Astrocyte of the spinal cord (primary cell): ENCODE measurements at regions not wholly inside any gene's neighbourhood (a gene's known extent, or its start where the extent isn't known, plus 50 kb on each side); places are given as distances from the start of the nearest gene placed in this dataset.

ENCODE experiments used
- DNase-seq: peaks from one replicate; pipeline ENCODE4 v3.0.0; 2011; ENCODE audit warnings: low read depth, low spot score
- H3K4me3 ChIP-seq: 2 replicates; pipeline ENCODE4 v1.5.1; 2011; ENCODE audit warnings: low read depth, mild to moderate bottlenecking, low read length, moderate library complexity
- in situ Hi-C: cut with HindIII; loops from 2 replicates; pipeline ENCODE4 v1.10.0; 2017; ENCODE audit warnings: low sequenced_read_pairs
- TF ChIP-seq, protein P1 (sequence below): IDR thresholded peaks from 2 replicates; pipeline ENCODE4 v1.5.1; 2012; ENCODE audit warnings: low read depth, mild to moderate bottlenecking, low read length, inconsistent platforms

DNA sequence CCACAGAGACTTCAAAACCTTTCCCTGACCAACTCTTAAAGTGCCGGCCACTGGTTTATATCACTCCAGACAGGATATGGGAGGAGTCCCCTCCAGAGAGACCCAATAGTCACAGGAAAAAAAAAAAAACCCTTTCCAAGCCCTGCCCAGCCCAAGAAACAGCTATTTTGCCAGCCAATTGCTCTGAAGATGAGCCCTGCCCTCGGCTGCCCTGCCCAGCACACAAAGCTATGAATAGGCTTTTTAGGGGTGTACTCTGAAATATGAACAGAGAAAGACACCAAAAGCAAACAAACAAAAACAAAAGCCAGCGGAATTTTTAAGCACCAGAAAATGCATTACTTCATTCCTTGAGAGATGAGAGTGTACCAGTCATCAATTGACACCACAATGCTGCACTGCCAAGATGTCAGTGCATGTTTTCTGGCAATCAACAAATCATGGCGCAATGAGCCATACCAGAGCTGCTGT, 275.1 kb downstream of the C6orf118 start:
- TF ChIP-seq, protein P1, sequence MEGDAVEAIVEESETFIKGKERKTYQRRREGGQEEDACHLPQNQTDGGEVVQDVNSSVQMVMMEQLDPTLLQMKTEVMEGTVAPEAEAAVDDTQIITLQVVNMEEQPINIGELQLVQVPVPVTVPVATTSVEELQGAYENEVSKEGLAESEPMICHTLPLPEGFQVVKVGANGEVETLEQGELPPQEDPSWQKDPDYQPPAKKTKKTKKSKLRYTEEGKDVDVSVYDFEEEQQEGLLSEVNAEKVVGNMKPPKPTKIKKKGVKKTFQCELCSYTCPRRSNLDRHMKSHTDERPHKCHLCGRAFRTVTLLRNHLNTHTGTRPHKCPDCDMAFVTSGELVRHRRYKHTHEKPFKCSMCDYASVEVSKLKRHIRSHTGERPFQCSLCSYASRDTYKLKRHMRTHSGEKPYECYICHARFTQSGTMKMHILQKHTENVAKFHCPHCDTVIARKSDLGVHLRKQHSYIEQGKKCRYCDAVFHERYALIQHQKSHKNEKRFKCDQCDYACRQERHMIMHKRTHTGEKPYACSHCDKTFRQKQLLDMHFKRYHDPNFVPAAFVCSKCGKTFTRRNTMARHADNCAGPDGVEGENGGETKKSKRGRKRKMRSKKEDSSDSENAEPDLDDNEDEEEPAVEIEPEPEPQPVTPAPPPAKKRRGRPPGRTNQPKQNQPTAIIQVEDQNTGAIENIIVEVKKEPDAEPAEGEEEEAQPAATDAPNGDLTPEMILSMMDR: no peak
- in situ Hi-C loops: no loop called here
- no peak overlapping the region for H3K4me3 ChIP-seq
- DNase-seq: no peak

DNA sequence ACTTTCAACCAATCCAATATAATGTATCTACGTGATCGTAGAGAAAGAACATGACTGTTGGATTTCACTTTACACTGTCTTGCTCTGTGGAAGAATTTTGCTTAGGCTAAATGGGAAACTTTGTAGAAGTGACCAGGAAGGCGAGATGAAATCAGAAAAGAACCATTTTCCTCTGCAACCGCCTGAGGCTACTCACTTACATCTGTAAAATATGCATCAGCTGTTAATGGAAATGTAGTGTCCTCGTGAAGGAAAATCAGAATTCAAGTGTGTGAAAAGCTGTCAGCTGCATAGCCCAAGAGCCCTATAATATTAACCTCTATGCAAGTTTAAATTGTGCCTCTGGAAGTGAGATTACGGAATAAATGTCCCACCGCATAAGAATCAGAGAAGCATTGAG, 277.9 kb downstream of the C6orf118 start:
- DNase-seq: no peak
- no peak overlapping the region for H3K4me3 ChIP-seq
- in situ Hi-C loops: no loop called here
- TF ChIP-seq, protein P1: no peak

DNA sequence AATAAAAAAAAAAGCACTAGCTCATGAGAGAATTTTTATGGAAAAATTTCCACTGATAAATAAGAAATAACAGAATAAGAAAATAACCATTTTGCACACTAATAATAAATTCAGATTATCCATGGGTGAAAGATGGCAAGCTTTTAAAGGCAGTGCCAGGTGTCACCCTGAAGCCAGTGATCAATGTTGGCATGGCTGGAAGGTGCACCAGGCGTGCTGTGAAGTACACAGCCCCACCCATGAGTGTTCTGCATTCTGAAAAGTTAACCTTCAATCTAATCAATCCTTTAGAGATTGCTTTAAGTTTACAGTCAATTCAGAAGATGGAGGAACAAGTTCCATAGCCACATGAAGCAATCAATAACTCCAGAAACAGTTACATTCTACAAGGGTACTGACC, 284.4 kb downstream of the C6orf118 start:
- DNase-seq: no peak
- in situ Hi-C loops: no loop called here
- no peak overlapping the region for H3K4me3 ChIP-seq
- TF ChIP-seq, protein P1: no peak

DNA sequence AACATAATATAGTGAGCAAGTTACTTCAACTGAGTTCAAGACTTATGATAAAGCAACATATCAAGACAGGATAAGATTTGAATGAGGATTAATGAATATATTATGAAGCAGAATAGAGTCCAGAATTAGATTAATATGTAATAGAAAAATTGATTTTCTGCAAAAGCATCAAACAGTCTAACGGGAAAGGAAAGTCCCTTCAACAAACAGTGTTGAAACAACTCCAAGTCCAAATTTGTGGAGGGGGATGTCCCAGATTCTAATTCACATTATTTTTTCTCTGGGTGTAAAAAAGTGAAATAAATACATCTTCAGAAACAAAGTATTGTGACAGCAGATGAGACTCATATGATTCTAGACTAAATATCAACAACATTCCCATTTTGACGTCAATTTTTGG, 289.7 kb downstream of the C6orf118 start:
- no peak for DNase-seq
- TF ChIP-seq, protein P1: no peak
- in situ Hi-C loops: no loop called here
- no peak overlapping the region for H3K4me3 ChIP-seq

DNA sequence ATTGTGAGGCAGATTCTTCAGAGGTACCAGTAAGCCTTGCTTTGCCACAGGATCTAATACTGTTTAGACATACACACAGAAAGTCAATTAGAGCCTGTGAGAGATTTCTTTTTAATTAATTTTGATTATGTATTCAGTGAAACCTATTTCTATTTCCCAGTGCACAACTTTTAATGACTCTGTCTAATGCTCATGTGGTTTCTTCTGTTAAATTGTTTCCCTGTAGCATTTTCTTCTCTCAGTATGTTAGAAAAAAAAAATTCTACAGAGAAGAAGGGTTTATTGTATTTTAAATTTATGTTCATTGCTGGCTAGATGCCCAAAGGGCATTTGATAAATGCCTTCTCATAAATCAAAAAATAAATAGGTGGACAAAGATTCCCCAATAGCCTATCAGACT, 293.7 kb downstream of the C6orf118 start:
- H3K4me3 ChIP-seq: no peak overlapping the region
- in situ Hi-C loops: no loop called here
- TF ChIP-seq, protein P1: no peak
- no peak for DNase-seq

DNA sequence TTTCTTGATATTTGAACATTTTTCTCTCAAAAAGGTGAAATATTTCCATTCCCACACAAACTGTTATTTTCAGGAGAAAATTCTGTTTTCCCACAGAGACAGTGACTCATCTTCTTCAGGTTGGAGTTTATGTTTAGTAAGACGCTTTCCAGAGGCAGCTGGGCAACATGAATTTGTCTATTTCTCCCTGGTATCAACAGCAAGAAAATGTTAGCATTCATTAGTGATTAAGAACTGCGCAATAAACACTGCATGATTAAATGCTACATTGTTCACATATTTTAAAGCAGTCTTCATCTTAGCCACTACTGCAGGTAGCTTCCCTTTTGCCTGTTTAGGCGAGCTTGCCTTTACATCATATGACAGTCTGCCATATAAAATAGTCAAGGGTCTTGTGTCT, 295.7 kb downstream of the C6orf118 start:
- DNase-seq: no peak

DNA sequence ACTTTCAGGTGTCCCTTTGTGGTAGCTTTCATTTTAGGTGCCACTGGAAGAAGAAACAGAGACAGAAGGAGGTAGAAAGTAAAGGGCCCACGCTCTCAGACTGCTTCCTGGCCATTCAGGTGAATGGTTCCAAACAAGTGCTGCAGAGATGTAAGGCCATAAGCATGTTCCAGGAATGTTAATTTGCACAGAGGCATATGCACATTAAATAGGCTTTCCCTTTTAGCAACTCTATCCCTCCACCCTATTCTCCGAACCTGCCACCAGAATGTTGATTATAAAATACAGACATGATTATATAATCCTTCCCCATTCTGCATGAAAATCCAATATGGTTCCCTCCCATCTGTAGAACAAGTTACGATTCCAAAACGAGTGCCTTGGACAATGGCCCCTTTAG, 297.2 kb downstream of the C6orf118 start:
- no peak overlapping the region for H3K4me3 ChIP-seq
- TF ChIP-seq, protein P1: no peak
- no peak for DNase-seq
- in situ Hi-C loops: no loop called here

More for the DNA sequence above, 295.7 kb downstream of the C6orf118 start:
- no peak overlapping the region for H3K4me3 ChIP-seq
- TF ChIP-seq, protein P1: no peak
- in situ Hi-C loops: no loop called here
